GM12873 (cell line): ENCODE measurements at regions not wholly inside any gene's neighbourhood (a gene's known extent, or its start where the extent isn't known, plus 50 kb on each side); places are given as distances from the start of the nearest gene placed in this dataset.

Experiments used
- CTCF ChIP-seq: IDR thresholded peaks from 2 replicates; pipeline ENCODE4 v1.5.1; 2012; ENCODE audit warnings: low read depth, mild to moderate bottlenecking, moderate library complexity, low read length, control low read depth; ENCODE audit not compliant: insufficient read depth; ENCODE audit errors: missing control alignments

- no peak for TF ChIP-seq CTCF
These were observed 317.6 kb downstream of the LRIG3 start for GRCh38 chr12:58602736-58603135.

- no peak for TF ChIP-seq CTCF
These were observed 312.5 kb downstream of the LRIG3 start for GRCh38 chr12:58607805-58608204.

- TF ChIP-seq CTCF: no peak
These were observed 311.6 kb downstream of the LRIG3 start for GRCh38 chr12:58608711-58609110.

GRCh38 chr12:58615047-58615446 is 305.3 kb downstream of the LRIG3 start:
- no peak for TF ChIP-seq CTCF

- TF ChIP-seq CTCF: no peak
These were observed 304.7 kb downstream of the LRIG3 start for GRCh38 chr12:58615576-58615975.

GRCh38 chr12:58616618-58617017 is 303.7 kb downstream of the LRIG3 start:
- TF ChIP-seq CTCF: no peak

GRCh38 chr12:58621126-58621525 is 299.2 kb downstream of the LRIG3 start:
- TF ChIP-seq CTCF: no peak
